ENCODE measurements at regions not wholly inside any gene's neighbourhood (a gene's known extent, or its start where the extent isn't known, plus 50 kb on each side); places are given as distances from the start of the nearest gene placed in this dataset.

GRCh38 chr1:204803607-204804006 is 67.1 kb upstream of the NFASC start:
- no peak overlapping the region for H3K27ac Mint-ChIP-seq (ENCODE audit: unreplicated experiment)
- no peaks in the 10 kb centered on the region for H3K9me3 Mint-ChIP-seq (ENCODE audit: unreplicated experiment)
- Histone ChIP-seq H3K9me3 (no peaks in the 10 kb centered on the region), H3K4me3 (ENCODE audit: low read depth, low read length) (no peak overlapping the region), H3K27me3 (replicated peaks; ENCODE audit: control insufficient read depth, insufficient read depth, low read length) (no peaks in the 10 kb centered on the region), H3K36me3 (ENCODE audit: control insufficient read depth, insufficient read depth, low read length) (no peaks in the 10 kb centered on the region), H3K4me1 (no peaks in the 10 kb centered on the region)
- intact Hi-C loops (cut with micrococcal nuclease; ENCODE audit: unreplicated experiment) = no loop called here
- H3K4me1 Mint-ChIP-seq (ENCODE audit: low read depth, unreplicated experiment) = no peaks in the 10 kb centered on the region
- no TSS peak for BruUV-seq (replicated peaks)
- H3K4me3 Mint-ChIP-seq (ENCODE audit: unreplicated experiment) = no peak overlapping the region
- ChIA-PET POLR2A (no interaction called here), CTCF (interaction anchor here (1.1 to 2.1 kb wide), 2 partner anchors 12 to 57 kb away, joined by 5 to 9 read pairs; no protein-coding TSS in a partner anchor)
- no peak for TF ChIP-seq CTCF (IDR thresholded peaks at IDR 0.05; ENCODE audit: insufficient read depth in 1 of 2, low read depth in 1 of 2, low read length in 1 of 2, severe bottlenecking in 1 of 2, unreplicated experiment in 1 of 2)
- peaks cover 11% of the 10 kb centered on the region for H3K27me3 Mint-ChIP-seq (ENCODE audit: insufficient read depth, unreplicated experiment)
- DNase-seq = no peak
- peaks cover 6% of the 10 kb centered on the region for H3K36me3 Mint-ChIP-seq (ENCODE audit: insufficient read depth, unreplicated experiment)

- DNase-seq = peak; percentile 86 to 90
- H3K27ac Mint-ChIP-seq (ENCODE audit: unreplicated experiment) = no peak overlapping the region
- H3K27me3 Mint-ChIP-seq (ENCODE audit: insufficient read depth, unreplicated experiment) = peaks cover 6% of the 10 kb centered on the region
- H3K4me1 Mint-ChIP-seq (ENCODE audit: low read depth, unreplicated experiment) = no peaks in the 10 kb centered on the region
- TF ChIP-seq CTCF (IDR thresholded peaks at IDR 0.05; ENCODE audit: insufficient read depth in 1 of 2, low read depth in 1 of 2, low read length in 1 of 2, severe bottlenecking in 1 of 2, unreplicated experiment in 1 of 2) = peak; percentile 99
- intact Hi-C loops (cut with micrococcal nuclease; ENCODE audit: unreplicated experiment) = loop anchor here (1.0 to 5.0 kb wide), 5 partner anchors 60 to 300 kb away; no protein-coding TSS in a partner anchor
- H3K4me1 ChIP-seq = no peaks in the 10 kb centered on the region
- CTCF ChIA-PET = interaction anchor here (0.6 to 2.4 kb wide), 66 partner anchors 10 to 478 kb away, joined by 3 to 40 read pairs (median 4); partner anchors contain the start of genes MDM4, PIK3C2B and TMCC2
- POLR2A ChIA-PET = interaction anchor here (0.6 kb wide), 1 partner anchor 43 kb away, joined by 4 read pairs; no protein-coding TSS in a partner anchor
- no peaks in the 10 kb centered on the region for H3K36me3 ChIP-seq (ENCODE audit: control insufficient read depth, insufficient read depth, low read length)
- no TSS peak for BruUV-seq (replicated peaks)
- peak overlapping the region; percentile 70 for H3K4me3 Mint-ChIP-seq (ENCODE audit: unreplicated experiment)
- peaks cover 6% of the 10 kb centered on the region for H3K36me3 Mint-ChIP-seq (ENCODE audit: insufficient read depth, unreplicated experiment)
- H3K27me3 ChIP-seq (replicated peaks; ENCODE audit: control insufficient read depth, insufficient read depth, low read length) = no peaks in the 10 kb centered on the region
- no peaks in the 10 kb centered on the region for H3K9me3 Mint-ChIP-seq (ENCODE audit: unreplicated experiment)
- H3K9me3 ChIP-seq = no peaks in the 10 kb centered on the region
- peak overlapping the region; percentile 34 for H3K4me3 ChIP-seq (ENCODE audit: low read depth, low read length)
These were observed 63.5 kb upstream of the NFASC start for GRCh38 chr1:204806943-204807687.

GRCh38 chr1:204809488-204809887 is 61.2 kb upstream of the NFASC start:
- BruUV-seq (replicated peaks) = no TSS peak
- Histone ChIP-seq H3K9me3 (no peaks in the 10 kb centered on the region), H3K4me1 (no peaks in the 10 kb centered on the region), H3K27me3 (replicated peaks; ENCODE audit: control insufficient read depth, insufficient read depth, low read length) (no peaks in the 10 kb centered on the region), H3K36me3 (ENCODE audit: control insufficient read depth, insufficient read depth, low read length) (no peaks in the 10 kb centered on the region), H3K4me3 (ENCODE audit: low read depth, low read length) (no peak overlapping the region)
- peaks cover 6% of the 10 kb centered on the region for H3K36me3 Mint-ChIP-seq (ENCODE audit: insufficient read depth, unreplicated experiment)
- CTCF ChIA-PET = no interaction called here
- POLR2A ChIA-PET = no interaction called here
- no peak overlapping the region for H3K27ac Mint-ChIP-seq (ENCODE audit: unreplicated experiment)
- DNase-seq = no peak
- no peak overlapping the region for H3K4me3 Mint-ChIP-seq (ENCODE audit: unreplicated experiment)
- no peaks in the 10 kb centered on the region for H3K9me3 Mint-ChIP-seq (ENCODE audit: unreplicated experiment)
- H3K4me1 Mint-ChIP-seq (ENCODE audit: low read depth, unreplicated experiment) = no peaks in the 10 kb centered on the region
- peaks cover 1% of the 10 kb centered on the region for H3K27me3 Mint-ChIP-seq (ENCODE audit: insufficient read depth, unreplicated experiment)
- intact Hi-C loops (cut with micrococcal nuclease; ENCODE audit: unreplicated experiment) = loop anchor here (5.0 kb wide), 3 partner anchors 117 to 302 kb away; no protein-coding TSS in a partner anchor
- TF ChIP-seq CTCF (IDR thresholded peaks at IDR 0.05; ENCODE audit: insufficient read depth in 1 of 2, low read depth in 1 of 2, low read length in 1 of 2, severe bottlenecking in 1 of 2, unreplicated experiment in 1 of 2) = no peak
